Panc1 (cell line): ENCODE measurements at regions not wholly inside any gene's neighbourhood (a gene's known extent, or its start where the extent isn't known, plus 50 kb on each side); places are given as distances from the start of the nearest gene placed in this dataset.
"Not testable (repeated sequence)": the region's sequence is repeated elsewhere in the genome, so short reads cannot be mapped to it uniquely, and the experiment has no call there.

ENCODE experiments used
- ATAC-seq: fragments of 200-7000 bp; cut with Tn5 transposase; 2 replicates; pipeline ENCODE4 v1.9.1; 2020; ENCODE audit warnings: mild to moderate bottlenecking, moderate library complexity
- BruUV-seq: library from RNA; stranded (reverse); fragments of 400-500 nt; replicated peaks from 2 replicates; lab custom pipeline; 2021; lab: Mats Ljungman, UMichigan
- CTCF ChIA-PET: fragments of 300-600 bp; sonication (Branson Sonifier 250); formaldehyde crosslinking; loops from one replicate; lab custom pipeline; 2022; ENCODE audit warnings: antibody characterized with exemption; lab: Charles Lee
- POLR2A ChIA-PET: fragments of 300-600 bp; sonication (Branson Sonifier 250); formaldehyde crosslinking; loops from one replicate; lab custom pipeline; 2022; ENCODE audit warnings: antibody characterized with exemption; lab: Charles Lee
- DNase-seq: peaks from one replicate; pipeline ENCODE4 v3.0.0-alpha.2; 2010; ENCODE audit warnings: low read depth, low spot score
- H3K27ac ChIP-seq: 2 replicates; pipeline ENCODE4 v1.5.1; 2011; ENCODE audit warnings: mild to moderate bottlenecking, low read length, inconsistent platforms
- H3K27me3 ChIP-seq: fragments of 200-500 bp; sonication (Bioruptor generic); 2 replicates; pipeline ENCODE4 v1.6.0; 2014; ENCODE audit warnings: low read length, inconsistent platforms; ENCODE audit not compliant: control insufficient read depth, insufficient read depth
- H3K36me3 ChIP-seq: fragments of 200-500 bp; sonication (Bioruptor generic); 2 replicates; pipeline ENCODE4 v1.5.1; 2014; ENCODE audit warnings: inconsistent platforms, mild to moderate bottlenecking, low read length, moderate library complexity; ENCODE audit not compliant: control insufficient read depth, insufficient read depth
- H3K4me1 ChIP-seq: 2 replicates; pipeline ENCODE4 v1.5.1; 2011; ENCODE audit warnings: inconsistent platforms, mild to moderate bottlenecking, low read length, moderate library complexity; ENCODE audit not compliant: control insufficient read depth, insufficient read depth
- H3K4me3 ChIP-seq, 2 experiments: 2 replicates each; pipeline ENCODE4 v1.5.1; 2011 to 2012; ENCODE audit warnings: low read depth in 2 of 2, low read length in 2 of 2, mild to moderate bottlenecking in 2 of 2, inconsistent platforms in 1 of 2, moderate library complexity in 1 of 2
- H3K9me3 ChIP-seq: fragments of 200-500 bp; sonication (Bioruptor generic); 2 replicates; pipeline ENCODE4 v1.5.1; 2014; ENCODE audit warnings: low read depth, mild to moderate bottlenecking, inconsistent platforms, low read length, moderate library complexity; ENCODE audit not compliant: control insufficient read depth, insufficient read depth
- POLR2AphosphoS5 ChIP-seq: IDR thresholded peaks from 2 replicates; pipeline ENCODE4 v1.6.1; 2012; ENCODE audit warnings: mild to moderate bottlenecking, low read depth, low read length, moderate library complexity
- SIN3A ChIP-seq: IDR thresholded peaks from 2 replicates; pipeline ENCODE4 v1.6.1; 2012; ENCODE audit warnings: low read depth, mild to moderate bottlenecking, low read length, moderate library complexity, borderline replicate concordance; ENCODE audit not compliant: insufficient read depth
- TCF7L2 ChIP-seq: IDR thresholded peaks from 2 replicates; pipeline ENCODE4 v1.6.1; 2011; ENCODE audit warnings: mild to moderate bottlenecking, low read depth, low read length, inconsistent platforms
- in situ Hi-C: cut with HindIII; loops from 2 replicates; pipeline ENCODE4 v1.10.0; 2016; ENCODE audit warnings: low sequenced_read_pairs, low pct_unique_long_range_greater_than_20kb
- intact Hi-C: fragments of 100-400 bp; cut with micrococcal nuclease; formaldehyde crosslinking; loops from one replicate; pipeline ENCODE4 v1.10.0; 2022; ENCODE audit not compliant: unreplicated experiment
- TF ChIP-seq, protein P1 (sequence below): fragments of 450-650 bp; IDR thresholded peaks from 2 replicates; pipeline ENCODE4 v1.5.1; 2017; ENCODE audit warnings: mild to moderate bottlenecking
- TF ChIP-seq, protein P2 (sequence below), 2 experiments: IDR thresholded peaks; 2 replicates each; pipeline ENCODE4 v1.6.1; 2011 to 2012; ENCODE audit warnings: low read depth in 2 of 2, control low read depth in 1 of 2, low read length in 1 of 2, mild to moderate bottlenecking in 1 of 2, moderate library complexity in 1 of 2; ENCODE audit not compliant: insufficient read depth in 1 of 2

DNA sequence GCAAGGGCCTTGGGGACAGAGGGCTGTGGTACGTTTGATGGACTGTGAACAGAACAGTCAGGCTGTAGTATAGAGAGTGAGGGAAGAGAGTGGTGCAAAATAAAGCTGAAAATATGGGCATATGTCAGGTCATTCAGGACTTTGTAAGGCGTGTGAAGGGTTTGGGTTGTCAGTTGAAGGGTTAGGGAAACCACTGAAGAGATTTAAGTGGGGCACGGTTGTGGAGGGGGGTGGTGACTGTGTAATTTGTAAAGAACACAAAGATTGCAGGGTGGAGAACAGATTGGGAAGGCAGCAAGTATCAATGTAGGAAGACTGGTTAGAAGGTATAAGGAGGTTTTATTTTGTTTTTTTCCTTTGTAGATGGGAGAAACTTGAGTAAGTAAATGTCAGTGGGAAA, 349.8 kb downstream of the DLEU7 start:
- Histone ChIP-seq H3K36me3 (no peaks in the 10 kb centered on the region), H3K4me1 (no peaks in the 10 kb centered on the region), H3K4me3 (no peak overlapping the region), H3K9me3 (no peaks in the 10 kb centered on the region), H3K27ac (no peak overlapping the region; the same call in 1 of the 2 replicates), H3K27me3 (no peaks in the 10 kb centered on the region)
- BruUV-seq: no TSS peak
- ATAC-seq (no peak), DNase-seq (no peak)
- intact Hi-C loops: no loop called here
- TF ChIP-seq, protein P1, sequence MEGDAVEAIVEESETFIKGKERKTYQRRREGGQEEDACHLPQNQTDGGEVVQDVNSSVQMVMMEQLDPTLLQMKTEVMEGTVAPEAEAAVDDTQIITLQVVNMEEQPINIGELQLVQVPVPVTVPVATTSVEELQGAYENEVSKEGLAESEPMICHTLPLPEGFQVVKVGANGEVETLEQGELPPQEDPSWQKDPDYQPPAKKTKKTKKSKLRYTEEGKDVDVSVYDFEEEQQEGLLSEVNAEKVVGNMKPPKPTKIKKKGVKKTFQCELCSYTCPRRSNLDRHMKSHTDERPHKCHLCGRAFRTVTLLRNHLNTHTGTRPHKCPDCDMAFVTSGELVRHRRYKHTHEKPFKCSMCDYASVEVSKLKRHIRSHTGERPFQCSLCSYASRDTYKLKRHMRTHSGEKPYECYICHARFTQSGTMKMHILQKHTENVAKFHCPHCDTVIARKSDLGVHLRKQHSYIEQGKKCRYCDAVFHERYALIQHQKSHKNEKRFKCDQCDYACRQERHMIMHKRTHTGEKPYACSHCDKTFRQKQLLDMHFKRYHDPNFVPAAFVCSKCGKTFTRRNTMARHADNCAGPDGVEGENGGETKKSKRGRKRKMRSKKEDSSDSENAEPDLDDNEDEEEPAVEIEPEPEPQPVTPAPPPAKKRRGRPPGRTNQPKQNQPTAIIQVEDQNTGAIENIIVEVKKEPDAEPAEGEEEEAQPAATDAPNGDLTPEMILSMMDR: no peak
- TF ChIP-seq TCF7L2 (no peak), SIN3A (no peak), POLR2AphosphoS5 (no peak)
- TF ChIP-seq, protein P2, sequence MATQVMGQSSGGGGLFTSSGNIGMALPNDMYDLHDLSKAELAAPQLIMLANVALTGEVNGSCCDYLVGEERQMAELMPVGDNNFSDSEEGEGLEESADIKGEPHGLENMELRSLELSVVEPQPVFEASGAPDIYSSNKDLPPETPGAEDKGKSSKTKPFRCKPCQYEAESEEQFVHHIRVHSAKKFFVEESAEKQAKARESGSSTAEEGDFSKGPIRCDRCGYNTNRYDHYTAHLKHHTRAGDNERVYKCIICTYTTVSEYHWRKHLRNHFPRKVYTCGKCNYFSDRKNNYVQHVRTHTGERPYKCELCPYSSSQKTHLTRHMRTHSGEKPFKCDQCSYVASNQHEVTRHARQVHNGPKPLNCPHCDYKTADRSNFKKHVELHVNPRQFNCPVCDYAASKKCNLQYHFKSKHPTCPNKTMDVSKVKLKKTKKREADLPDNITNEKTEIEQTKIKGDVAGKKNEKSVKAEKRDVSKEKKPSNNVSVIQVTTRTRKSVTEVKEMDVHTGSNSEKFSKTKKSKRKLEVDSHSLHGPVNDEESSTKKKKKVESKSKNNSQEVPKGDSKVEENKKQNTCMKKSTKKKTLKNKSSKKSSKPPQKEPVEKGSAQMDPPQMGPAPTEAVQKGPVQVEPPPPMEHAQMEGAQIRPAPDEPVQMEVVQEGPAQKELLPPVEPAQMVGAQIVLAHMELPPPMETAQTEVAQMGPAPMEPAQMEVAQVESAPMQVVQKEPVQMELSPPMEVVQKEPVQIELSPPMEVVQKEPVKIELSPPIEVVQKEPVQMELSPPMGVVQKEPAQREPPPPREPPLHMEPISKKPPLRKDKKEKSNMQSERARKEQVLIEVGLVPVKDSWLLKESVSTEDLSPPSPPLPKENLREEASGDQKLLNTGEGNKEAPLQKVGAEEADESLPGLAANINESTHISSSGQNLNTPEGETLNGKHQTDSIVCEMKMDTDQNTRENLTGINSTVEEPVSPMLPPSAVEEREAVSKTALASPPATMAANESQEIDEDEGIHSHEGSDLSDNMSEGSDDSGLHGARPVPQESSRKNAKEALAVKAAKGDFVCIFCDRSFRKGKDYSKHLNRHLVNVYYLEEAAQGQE (IDR thresholded peaks at IDR 0.05; ENCODE audit: insufficient read depth in 1 of 2, low read depth in 2 of 2, low read length in 1 of 2): no peak
- CTCF ChIA-PET: no interaction called here
- in situ Hi-C loops: no loop called here
- POLR2A ChIA-PET: interaction anchor here (0.7 kb wide), 1 partner anchor 437 kb away, joined by 3 read pairs; no protein-coding TSS in a partner anchor

DNA sequence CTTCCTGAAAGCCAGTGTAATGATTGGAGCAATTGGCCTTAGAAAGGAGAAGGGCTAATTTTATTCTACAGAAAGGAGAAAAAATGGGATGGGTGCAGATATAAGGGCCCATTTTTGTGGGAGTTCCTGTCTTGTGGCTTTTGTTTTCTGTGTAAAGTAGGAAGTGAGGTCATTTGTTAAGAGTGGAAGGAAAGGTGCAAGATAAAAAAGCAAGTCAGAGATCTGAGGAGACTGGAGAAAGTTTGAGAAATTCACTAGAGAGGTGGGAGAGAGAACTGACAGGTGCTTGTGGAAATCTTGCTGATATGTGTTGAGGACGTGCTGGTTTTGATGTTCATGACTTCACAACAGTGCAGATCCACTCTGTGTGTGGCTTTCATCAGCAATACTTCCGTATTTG, 349.4 kb downstream of the DLEU7 start:
- Histone ChIP-seq H3K4me3 (no peak overlapping the region), H3K4me1 (no peaks in the 10 kb centered on the region), H3K36me3 (no peaks in the 10 kb centered on the region), H3K27me3 (no peaks in the 10 kb centered on the region), H3K9me3 (no peaks in the 10 kb centered on the region), H3K27ac (peak overlapping the region; percentile 17; the same call in 1 of the 2 replicates)
- CTCF ChIA-PET: no interaction called here
- POLR2A ChIA-PET: interaction anchor here (0.7 kb wide), 1 partner anchor 438 kb away, joined by 3 read pairs; no protein-coding TSS in a partner anchor
- TF ChIP-seq, protein P1: no peak
- TF ChIP-seq SIN3A (no peak), TCF7L2 (no peak), POLR2AphosphoS5 (no peak)
- TF ChIP-seq, protein P2 (IDR thresholded peaks at IDR 0.05; ENCODE audit: insufficient read depth in 1 of 2, low read depth in 2 of 2, low read length in 1 of 2): no peak
- intact Hi-C loops (no loop called here), in situ Hi-C loops (no loop called here)
- DNase-seq (no peak), ATAC-seq (no peak)
- no TSS peak for BruUV-seq

DNA sequence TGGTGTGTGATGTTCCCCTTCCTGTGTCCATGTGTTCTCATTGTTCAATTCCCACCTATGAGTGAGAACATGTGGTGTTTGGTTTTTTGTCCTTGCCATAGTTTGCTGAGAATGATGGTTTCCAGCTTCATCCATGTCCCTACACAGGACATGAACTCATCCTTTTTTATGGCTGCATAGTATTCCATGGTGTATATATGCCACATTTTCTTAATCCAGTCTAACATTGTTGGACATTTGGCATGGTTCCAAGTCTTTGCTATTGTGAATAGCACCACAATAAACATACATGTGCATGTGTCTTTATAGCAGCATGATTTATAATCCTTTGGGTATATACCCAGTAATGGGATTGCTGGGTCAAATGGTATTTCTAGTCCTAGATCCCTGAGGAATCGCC, 340.3 kb downstream of the DLEU7 start:
- H3K36me3 ChIP-seq, BruUV-seq, H3K4me1 ChIP-seq, POLR2A ChIA-PET, CTCF ChIA-PET, H3K9me3 ChIP-seq, H3K27me3 ChIP-seq, in situ Hi-C loops, H3K4me3 ChIP-seq, intact Hi-C loops, H3K27ac ChIP-seq, ATAC-seq, DNase-seq: not testable (repeated sequence)
